ENCODE measurements at regions not wholly inside any gene's neighbourhood (a gene's known extent, or its start where the extent isn't known, plus 50 kb on each side); places are given as distances from the start of the nearest gene placed in this dataset.

DNA sequence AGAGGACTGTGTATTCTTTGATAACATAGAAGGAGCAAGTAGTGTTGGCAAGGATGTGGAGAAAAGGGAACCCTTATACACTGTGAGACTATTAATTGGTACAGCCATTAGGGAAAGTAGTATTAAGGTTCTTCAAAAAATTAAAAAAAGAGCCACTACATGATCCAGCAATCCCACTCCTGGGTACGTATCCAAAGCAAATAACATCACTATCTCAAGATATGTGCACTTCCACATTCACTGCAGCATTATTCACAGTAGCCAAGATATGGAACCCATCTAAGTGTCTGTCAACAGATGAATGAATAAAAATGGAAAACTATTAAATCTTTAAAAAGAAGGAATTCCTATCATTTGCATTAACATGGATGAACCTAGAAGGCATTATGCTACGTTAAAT lies 693.2 kb upstream of the RIOK2 start:
- TF ChIP-seq CTCF (IDR thresholded peaks at IDR 0.05) (no peak), POLR2A (IDR thresholded peaks at IDR 0.05) (no peak), POLR2AphosphoS5 (IDR thresholded peaks at IDR 0.05; ENCODE audit: insufficient read depth in 1 of 2, low read depth in 1 of 2) (no peak)
